GM21381 (cell line): ENCODE measurements at regions not wholly inside any gene's neighbourhood (a gene's known extent, or its start where the extent isn't known, plus 50 kb on each side); places are given as distances from the start of the nearest gene placed in this dataset.

Experiments used
- ATAC-seq: cut with Tn5 transposase; IDR thresholded peaks from one replicate; pipeline ENCODE4 v1.9.1; 2021; ENCODE audit warnings: mild to moderate bottlenecking, moderate library complexity; ENCODE audit not compliant: unreplicated experiment

DNA sequence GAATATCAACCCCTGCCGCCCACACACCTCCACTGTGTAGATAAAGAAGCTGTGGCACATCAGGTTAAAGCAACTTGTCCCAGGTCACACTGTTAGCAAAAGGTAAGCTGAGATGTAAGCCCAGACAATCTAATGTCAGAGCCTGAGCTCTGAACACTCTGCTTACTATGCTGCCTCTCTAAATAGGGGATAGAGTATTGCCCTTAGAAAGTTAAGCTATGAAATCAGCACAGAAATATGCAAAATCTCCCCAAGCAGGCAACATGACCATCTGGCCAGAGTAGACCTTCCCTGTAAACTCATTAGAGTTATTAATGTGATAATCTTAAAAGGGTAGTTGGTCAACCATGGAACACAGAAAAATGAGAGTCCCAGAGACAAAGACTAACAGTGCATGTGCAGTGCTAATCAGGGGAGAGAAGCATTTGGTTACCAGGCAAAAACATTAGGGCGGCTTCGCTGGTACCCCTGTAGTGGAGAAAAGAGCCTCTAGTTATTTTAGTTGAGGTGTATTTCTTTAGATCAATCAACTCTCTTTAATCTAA, 171.0 kb downstream of the BTG1 start:
- ATAC-seq = no peak

GRCh38 chr12:91973813-91974212, 171.8 kb downstream of the BTG1 start:
- no peak for ATAC-seq

DNA sequence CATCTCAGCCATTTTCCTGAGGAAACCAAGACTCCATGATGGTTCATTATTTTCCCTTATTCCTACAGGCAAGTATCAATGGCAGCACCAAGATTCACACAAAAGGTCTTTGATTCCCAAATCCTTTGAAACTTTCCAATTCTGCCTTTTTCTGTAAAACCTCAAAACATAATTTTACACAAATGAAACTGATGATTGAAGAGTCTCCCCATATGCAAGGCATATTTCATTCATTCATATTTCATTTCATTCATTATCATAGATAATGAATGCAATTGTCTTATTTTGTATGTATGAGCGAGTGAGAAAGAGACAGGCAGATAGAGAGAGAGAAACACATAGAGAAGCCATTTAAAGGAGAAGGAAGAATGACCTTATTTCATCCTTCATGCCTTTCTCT, 172.8 kb downstream of the BTG1 start:
- no peak for ATAC-seq

GRCh38 chr12:91968777-91969171, 176.9 kb downstream of the BTG1 start:
- no peak for ATAC-seq

DNA sequence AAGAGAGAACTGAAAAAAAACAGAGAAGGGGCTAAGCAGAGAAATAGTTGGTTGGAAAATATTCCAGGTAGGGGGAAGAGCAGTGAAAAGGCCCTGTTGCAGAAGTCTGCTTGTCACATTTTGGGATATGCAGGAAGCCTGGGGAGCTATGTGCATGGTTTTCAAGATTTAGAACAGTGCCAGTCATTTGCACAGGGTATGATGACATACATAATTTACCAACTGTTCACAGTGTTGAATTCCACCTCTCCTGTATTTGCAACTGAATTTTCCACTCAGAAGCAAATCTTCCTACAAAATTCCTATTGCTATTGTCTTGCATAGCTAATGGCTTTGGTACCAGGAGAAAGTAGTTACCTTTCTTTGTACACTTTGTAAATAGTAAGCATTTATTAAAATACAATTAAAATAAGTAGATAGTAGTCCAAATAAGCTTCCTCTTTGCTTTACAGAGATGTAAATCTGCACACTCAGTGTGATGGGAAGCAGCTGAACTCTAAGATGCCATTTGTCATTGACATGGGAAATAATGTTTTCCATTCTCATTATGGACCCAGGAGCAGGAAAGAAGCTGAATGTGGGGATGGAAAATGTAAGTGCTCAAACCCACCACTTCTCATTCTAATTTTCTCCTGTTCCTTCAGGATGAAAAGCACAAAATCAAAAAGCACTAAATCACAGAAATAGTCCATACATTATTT, 177.4 kb downstream of the BTG1 start:
- no peak for ATAC-seq

GRCh38 chr12:91967590-91967989, 178.1 kb downstream of the BTG1 start:
- ATAC-seq = no peak

- no peak for ATAC-seq
These were observed 179.9 kb downstream of the BTG1 start for GRCh38 chr12:91965781-91966180.

DNA sequence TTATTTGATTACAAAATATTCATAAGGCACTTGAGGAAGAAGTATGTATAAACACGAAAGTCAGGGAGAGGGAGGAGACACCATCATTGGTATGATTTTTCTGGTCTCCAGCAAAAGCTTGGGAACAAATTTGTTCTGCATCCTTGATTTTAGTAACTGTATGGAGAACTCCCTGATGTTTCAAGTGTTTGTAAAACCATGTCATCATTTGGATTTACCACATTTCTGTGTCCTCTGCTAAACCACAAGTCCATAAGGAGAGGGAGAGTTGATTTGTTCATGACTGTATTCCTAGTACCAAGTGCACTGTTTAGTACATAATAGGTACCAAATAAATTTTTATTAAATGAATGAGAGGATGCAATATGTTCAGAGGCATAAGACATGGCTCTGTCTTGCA, 181.1 kb downstream of the BTG1 start:
- ATAC-seq = no peak

DNA sequence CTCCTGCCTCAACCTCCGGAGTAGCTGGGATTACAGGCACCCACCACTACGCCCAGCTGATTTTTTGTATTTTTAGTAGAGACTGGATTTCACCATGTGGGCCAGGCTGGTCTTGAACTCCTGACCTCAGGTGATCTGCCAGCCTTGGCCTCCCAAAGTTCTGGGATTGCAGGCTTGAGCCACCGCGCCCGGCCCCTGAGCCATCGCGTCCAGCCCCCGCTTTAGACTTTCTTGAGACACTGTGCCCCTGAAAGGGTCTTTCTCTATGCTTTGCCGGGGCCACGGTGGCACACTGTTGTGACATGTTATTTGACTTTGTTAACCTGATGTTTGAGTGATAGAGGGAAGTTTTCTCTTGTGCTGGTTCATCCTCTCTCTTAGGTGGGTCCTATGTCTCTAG, 186.4 kb downstream of the BTG1 start:
- ATAC-seq = no peak

DNA sequence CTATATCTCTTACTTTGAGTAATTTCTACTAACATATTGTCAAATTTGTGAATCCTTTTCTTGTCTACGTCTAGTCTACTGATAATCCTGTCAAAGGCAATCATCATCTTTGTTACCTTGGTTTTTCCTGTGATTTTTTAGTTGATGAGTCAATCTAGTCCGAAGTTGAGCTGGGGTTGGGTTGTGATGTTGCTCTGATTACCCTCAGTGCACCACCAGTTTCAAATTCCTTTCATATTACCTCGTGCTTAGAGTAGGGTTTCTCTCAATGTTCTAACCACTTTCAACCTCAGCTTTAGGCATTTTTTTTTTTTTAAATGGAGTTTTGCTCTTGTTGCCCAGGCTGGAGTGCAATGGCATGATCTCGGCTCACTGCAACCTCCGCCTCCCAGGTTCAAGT, 186.8 kb downstream of the BTG1 start:
- ATAC-seq = no peak

- ATAC-seq = no peak
These were observed 190.9 kb downstream of the BTG1 start for GRCh38 chr12:91954747-91955146.

- ATAC-seq = no peak
These were observed 191.3 kb downstream of the BTG1 start for GRCh38 chr12:91954326-91954725.

DNA sequence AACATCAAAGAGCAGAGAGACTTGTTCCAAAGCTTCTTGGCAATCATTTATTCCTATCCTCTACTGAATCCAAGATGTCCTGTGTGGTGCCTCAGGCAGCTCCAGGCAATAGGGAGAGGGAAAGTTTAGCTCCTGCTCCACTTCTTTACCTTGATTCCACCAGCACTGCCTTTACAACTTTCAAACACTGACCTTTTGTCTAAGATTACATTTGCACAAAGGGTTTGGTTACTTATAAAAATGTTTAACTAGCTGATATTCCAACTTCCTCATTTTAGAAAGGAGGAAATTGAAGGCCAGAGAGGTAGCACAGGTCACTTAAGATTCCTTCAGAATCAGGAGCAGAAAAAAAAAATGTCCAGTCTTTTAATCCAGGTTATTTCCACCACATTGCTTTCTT, 192.7 kb downstream of the BTG1 start:
- no peak for ATAC-seq

DNA sequence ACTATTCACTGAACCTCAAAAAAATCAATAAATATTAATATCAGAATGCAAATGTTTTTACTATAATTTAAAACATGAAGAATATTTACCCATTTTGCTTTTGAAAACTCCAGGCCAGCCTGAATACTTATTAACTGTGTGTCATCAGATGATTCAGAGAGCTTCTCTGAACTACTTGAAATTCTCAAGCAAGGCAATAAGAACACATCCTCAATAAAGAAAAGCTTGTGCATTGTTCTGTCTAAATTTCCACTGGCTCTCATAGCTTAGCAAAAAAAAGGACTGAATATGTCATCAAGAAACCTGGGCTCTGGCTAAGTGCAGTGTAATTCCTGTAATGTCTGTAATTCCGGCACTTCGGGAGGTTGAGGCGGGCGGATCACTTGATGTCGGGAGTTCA, 194.1 kb downstream of the BTG1 start:
- ATAC-seq = no peak

DNA sequence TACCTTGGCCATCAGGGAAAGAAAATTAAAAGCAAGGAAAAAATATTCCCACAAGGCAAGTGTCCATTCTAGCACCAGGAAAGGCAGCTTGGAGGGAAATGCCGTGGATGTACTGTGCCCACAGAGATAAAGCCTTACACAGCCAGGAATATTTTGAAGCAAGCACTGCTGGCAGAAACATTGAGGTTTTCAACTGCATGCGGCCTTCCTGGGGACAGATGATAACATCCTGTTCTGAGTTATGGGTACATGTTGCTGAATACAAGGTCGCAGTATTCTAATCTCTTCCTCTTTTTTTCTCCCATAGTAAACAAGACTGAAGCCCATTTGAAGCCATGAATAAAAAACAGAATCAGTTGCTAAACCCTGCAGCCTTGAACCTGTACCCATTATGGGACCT, 197.1 kb downstream of the BTG1 start:
- no peak for ATAC-seq

DNA sequence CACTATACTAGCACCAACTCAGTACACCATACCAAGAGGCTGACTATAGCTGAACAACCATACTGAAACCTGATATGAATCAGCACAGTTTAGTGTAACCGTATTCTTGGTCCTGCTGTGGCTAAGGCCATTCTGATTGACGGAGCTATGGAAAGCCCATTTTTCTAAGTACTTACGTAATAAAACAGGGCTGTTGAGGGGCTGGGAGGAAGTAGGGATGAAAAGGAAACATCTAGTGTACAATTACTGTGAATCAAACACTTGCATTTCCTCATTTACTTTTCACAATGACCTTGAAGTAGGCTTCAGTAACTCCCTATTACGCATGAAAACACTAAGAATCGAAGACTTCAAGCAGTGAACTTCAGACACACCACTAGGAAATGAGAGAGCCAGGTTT, 198.2 kb downstream of the BTG1 start:
- peak; percentile 54 for ATAC-seq

GRCh38 chr12:91944637-91945036, 201.0 kb downstream of the BTG1 start:
- no peak for ATAC-seq

DNA sequence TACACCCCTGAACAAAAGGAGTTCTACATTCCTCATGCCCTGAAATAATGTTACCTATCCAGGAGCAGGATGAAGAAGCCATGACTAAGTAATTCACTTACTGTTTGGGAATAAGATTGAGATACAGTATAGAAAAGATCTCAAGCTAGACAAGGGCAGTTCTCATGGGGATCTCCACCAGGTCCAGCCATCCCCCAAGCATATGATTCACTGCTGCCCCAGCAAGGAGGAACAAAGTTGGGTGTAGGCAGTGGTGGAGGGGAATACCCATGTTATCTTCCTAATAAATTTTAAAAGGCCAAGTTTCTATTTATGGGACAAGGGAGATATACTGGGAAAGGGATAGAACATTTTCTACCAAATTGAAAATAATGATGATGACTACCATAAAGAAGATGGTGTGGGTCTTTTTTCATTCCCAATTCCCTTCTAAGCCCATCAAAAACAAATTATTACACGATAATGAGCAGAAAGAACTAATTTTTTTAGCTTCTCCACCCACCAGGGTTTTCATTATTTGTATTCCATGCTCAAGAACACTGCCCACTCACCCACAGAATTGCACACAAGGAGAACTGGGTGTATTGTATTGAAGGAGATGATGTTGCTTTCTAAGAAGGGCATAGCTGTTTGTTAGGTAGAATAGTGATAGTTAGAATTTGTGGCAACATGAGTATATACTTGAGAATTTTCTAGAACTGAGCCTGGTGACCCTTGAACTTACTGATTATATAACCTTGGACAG, 204.6 kb downstream of the BTG1 start:
- ATAC-seq = no peak

GRCh38 chr12:91940322-91940721, 205.3 kb downstream of the BTG1 start:
- no peak for ATAC-seq

DNA sequence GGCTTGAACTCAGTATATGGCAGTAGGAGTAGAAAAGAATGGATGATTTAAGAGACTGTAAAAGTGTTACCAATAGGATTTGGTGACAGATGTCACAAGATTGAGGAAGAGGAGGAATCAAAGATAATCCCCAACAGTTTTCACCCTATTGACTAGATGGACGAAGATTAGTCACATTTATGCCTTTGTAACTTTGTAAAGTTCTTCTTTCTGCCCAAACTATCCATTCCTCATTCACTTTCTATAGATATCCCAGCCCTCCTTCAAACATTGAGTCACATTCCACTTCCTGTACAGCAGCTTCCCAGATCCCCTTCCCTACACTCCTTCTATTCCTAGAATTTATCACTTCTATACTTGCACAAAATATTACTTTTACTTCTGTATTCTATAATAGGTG, 207.9 kb downstream of the BTG1 start:
- no peak for ATAC-seq

- ATAC-seq = no peak
These were observed 208.6 kb downstream of the BTG1 start for GRCh38 chr12:91937009-91937408.

- no peak for ATAC-seq
These were observed 210.3 kb downstream of the BTG1 start for GRCh38 chr12:91935296-91935695.
